Epithelial cell of proximal tubule (primary cell): ENCODE measurements at regions not wholly inside any gene's neighbourhood (a gene's known extent, or its start where the extent isn't known, plus 50 kb on each side); places are given as distances from the start of the nearest gene placed in this dataset.

Experiments
- DNase-seq: peaks from one replicate; pipeline ENCODE4 v3.0.0-alpha.2; 2011; ENCODE audit warnings: low read depth
- H3K4me3 ChIP-seq: 2 replicates; pipeline ENCODE4 v1.5.1; 2011; ENCODE audit warnings: low read depth, mild to moderate bottlenecking, low read length
- TF ChIP-seq, protein P1 (sequence below): conservative IDR thresholded peaks from 2 replicates; pipeline ENCODE4 v1.5.1; 2012; ENCODE audit warnings: low read depth, mild to moderate bottlenecking, low read length

DNA sequence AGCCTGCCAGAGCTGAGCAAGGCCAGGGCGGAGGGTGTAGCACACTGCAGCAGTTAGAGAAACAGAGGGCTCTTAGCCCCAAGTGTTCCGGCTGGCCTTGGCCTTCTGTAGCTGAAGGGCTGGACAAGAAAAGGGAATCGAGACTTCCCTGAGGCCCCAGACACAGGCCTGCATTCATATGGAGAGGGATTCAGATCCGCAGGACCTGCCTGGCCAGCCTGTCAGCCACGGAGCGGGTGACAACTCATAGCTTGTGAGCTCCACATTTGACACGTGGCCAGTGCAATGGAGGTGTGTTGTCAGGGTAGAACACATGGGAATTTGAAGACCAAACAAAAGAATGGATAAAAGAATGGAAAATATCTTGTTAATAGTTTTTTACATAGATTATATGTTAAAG lies 182.2 kb upstream of the GSC start:
- TF ChIP-seq, protein P1, sequence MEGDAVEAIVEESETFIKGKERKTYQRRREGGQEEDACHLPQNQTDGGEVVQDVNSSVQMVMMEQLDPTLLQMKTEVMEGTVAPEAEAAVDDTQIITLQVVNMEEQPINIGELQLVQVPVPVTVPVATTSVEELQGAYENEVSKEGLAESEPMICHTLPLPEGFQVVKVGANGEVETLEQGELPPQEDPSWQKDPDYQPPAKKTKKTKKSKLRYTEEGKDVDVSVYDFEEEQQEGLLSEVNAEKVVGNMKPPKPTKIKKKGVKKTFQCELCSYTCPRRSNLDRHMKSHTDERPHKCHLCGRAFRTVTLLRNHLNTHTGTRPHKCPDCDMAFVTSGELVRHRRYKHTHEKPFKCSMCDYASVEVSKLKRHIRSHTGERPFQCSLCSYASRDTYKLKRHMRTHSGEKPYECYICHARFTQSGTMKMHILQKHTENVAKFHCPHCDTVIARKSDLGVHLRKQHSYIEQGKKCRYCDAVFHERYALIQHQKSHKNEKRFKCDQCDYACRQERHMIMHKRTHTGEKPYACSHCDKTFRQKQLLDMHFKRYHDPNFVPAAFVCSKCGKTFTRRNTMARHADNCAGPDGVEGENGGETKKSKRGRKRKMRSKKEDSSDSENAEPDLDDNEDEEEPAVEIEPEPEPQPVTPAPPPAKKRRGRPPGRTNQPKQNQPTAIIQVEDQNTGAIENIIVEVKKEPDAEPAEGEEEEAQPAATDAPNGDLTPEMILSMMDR: no peak
- DNase-seq: no peak

DNA sequence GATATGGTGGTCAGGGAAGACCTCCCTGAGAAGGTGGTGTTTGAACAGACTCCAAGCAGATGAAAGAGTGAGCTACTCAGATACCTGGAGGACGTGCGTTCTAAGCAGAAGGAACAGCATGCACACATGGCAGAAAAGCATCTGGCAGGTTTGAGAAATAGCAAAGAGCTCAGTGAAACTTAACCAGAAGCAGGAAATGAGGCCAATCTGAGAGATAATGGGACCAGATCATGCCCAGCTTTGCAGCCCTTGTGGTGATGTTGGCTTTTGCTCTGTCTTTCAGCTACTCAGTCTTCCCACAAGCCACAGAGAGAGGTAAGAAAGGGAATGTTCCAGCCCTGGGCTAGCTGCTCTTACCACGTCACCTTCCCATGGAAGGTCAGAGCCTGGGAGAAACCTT lies 176.3 kb upstream of the GSC start:
- TF ChIP-seq, protein P1: no peak
- H3K4me3 ChIP-seq: no peak overlapping the region
- no peak for DNase-seq

More for the DNA sequence above, 182.2 kb upstream of the GSC start:
- no peak overlapping the region for H3K4me3 ChIP-seq

DNA sequence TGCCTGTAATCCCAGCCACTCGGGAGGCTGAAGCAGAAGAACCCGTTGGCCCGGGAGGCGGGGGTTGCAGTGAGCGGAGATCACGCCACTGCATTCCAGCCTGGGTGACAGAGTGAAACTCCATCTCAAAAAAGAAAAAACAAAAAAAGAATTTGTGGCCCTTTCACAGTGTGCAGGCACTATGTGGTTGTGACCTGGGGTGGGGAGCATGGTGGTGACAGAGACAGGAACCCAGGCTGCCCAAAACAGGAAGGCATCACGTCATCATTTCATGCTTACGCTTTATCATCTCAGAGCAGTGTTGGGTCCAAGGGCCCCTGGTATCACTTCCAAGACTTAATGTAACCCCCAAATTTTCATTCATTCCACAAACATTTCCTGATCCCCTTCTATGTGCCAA lies 175.7 kb upstream of the GSC start:
- TF ChIP-seq, protein P1: no peak
- H3K4me3 ChIP-seq: no peak overlapping the region
- no peak for DNase-seq

DNA sequence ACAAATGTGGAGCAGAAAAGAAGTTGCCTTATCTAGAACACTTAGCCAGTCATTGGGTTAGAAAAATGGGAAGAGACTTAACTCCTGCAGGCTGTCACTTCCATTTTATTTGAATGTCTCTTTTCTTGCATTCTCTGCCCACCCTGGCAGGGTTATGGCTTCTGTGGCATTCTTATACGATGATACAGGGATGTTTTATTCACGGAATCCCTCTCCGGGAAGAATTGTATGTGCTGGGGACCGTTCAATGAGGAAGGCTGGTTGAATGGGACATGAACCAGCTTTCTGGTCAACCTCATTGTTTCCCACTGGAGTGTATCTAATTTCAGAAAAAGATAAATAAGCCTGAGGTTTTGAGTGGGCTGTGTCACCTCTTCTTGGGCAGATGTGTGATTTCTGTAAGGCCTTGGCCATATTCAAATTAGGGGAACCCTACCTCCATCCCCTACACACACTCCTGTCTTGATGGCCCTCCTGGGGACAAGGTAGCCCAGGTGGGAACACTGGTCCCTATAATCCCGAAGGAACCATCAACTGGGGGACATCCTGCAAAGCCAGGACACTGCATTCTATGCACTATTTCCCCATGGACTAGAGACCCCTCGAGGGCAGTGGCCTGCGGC lies 174.8 kb upstream of the GSC start:
- TF ChIP-seq, protein P1: no peak
- no peak for DNase-seq
- no peak overlapping the region for H3K4me3 ChIP-seq

DNA sequence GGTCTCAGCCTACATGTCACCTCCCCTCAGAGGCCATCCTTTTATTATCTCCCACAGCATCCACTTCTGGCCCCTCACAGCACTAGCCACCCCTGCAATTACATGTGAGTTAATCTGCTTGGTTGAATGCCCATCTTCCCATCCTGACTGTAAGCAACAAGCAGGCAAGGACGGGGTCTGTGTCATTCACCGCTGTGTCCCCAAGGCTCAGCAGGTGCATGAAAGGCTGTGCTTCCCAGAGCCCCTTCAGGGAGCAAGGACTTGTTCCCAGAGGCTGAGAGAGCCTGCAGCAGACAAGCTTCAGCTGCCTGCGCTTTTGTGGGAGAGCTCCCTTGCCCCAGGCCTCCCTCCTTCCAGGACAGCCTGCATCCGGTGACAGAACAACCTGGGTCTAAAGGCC lies 172.7 kb upstream of the GSC start:
- TF ChIP-seq, protein P1: no peak
- H3K4me3 ChIP-seq: no peak overlapping the region
- DNase-seq: no peak

DNA sequence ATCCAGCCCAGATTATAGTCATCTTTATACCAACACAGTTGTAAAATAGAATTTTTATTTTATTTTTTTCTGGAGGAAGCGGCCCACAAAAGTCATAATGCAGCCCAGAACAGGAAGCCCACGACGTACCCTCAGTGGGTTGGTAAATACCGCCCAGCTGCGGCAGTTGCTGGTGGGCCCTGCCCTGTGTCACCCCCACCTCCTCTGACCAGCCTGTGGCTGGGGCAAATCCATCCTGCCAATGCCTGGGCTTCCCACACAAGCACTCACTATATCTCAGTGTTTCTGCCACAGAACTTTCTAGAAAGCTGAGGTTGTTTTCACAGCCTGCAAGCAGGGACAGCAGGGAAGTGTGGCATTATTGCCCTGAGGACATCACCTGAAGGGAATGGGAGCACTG lies 171.4 kb upstream of the GSC start:
- H3K4me3 ChIP-seq: no peak overlapping the region
- TF ChIP-seq, protein P1: no peak
- DNase-seq: no peak

DNA sequence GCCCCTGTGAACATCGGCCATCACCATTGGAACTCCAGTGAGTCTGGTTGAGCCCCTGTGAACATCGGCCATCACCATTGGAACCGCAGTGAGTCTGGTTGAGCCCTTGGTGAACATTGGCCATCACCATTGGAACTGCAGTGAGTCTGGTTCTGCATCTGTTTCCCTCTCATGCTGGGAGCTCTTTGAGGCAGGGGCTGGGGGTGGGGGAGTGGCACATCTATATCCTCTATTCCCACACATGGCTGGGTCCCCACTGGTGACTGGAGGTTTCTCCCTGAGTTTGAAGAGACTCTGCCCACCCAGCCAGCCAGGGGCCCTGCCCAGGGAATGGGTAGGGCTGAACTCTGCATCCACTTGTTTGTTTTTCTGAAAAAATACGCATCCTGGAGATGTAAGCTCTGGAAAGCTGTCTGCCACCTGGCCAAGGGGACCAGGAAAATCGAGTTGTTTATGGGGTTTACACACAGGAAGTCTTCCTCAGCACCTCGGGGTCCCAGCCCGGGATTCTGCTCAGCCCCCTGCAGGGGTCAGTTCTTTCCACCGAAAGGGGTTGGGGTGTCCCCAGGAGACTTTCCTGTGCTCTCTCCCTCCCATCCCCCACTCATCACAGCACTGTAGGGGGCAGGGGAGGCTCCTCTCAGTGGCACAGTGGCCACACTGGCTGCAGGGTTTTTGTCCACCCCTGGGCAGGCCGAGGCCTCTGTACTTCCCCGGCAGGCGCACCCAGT lies 170.5 kb upstream of the GSC start:
- TF ChIP-seq, protein P1: no peak
- no peak overlapping the region for H3K4me3 ChIP-seq
- no peak for DNase-seq
